ENCODE measurements at regions not wholly inside any gene's neighbourhood (a gene's known extent, or its start where the extent isn't known, plus 50 kb on each side); places are given as distances from the start of the nearest gene placed in this dataset.

GRCh38 chr5:153885141-153885540 lies 153.6 kb downstream of the FAM114A2 start:
- TF ChIP-seq EZH2phosphoT487 (IDR thresholded peaks at IDR 0.05; ENCODE audit: low read length) (no peak), EZH2 (optimal IDR thresholded peaks at IDR 0.05; ENCODE audit: low read depth, low read length) (no peak), CTCF (IDR thresholded peaks at IDR 0.05; ENCODE audit: low read length) (no peak)
- H3K79me2 ChIP-seq (ENCODE audit: low read length) = no peaks in the 10 kb centered on the region
- no peak overlapping the region for H3K4me2 ChIP-seq (ENCODE audit: low read depth, low read length)
- H3K4me1 ChIP-seq (ENCODE audit: low read length) = no peaks in the 10 kb centered on the region
- no peak overlapping the region for H3K9ac ChIP-seq (ENCODE audit: low read length)
- H3K4me3 ChIP-seq (ENCODE audit: low read length) = no peak overlapping the region
- H3K9me3 ChIP-seq (replicated peaks; ENCODE audit: insufficient read depth, low read length) = no peaks in the 10 kb centered on the region
- no peak overlapping the region for H2AFZ ChIP-seq (ENCODE audit: low read length)
- H4K20me1 ChIP-seq (ENCODE audit: insufficient read depth, low read length) = no peaks in the 10 kb centered on the region
- no peak for DNase-seq
- H3K36me3 ChIP-seq (replicated peaks; ENCODE audit: insufficient read depth, low read length) = no peaks in the 10 kb centered on the region
- no peaks in the 10 kb centered on the region for H3K9me2 ChIP-seq (replicated peaks; ENCODE audit: insufficient read depth, low read length)
- H3F3A ChIP-seq (ENCODE audit: insufficient read depth, low read length) = no peaks in the 10 kb centered on the region
- no peaks in the 10 kb centered on the region for H3K27me3 ChIP-seq (replicated peaks; ENCODE audit: insufficient read depth, low read length)
- no peak overlapping the region for H3K27ac ChIP-seq (ENCODE audit: low read length)

- Histone ChIP-seq H3K27ac (ENCODE audit: low read length) (no peak overlapping the region), H3K79me2 (ENCODE audit: low read length) (no peaks in the 10 kb centered on the region), H3K4me2 (ENCODE audit: low read depth, low read length) (no peak overlapping the region), H4K20me1 (ENCODE audit: insufficient read depth, low read length) (no peaks in the 10 kb centered on the region), H3K9me2 (replicated peaks; ENCODE audit: insufficient read depth, low read length) (no peaks in the 10 kb centered on the region), H3K4me3 (ENCODE audit: low read length) (no peak overlapping the region), H3K27me3 (replicated peaks; ENCODE audit: insufficient read depth, low read length) (no peaks in the 10 kb centered on the region), H2AFZ (ENCODE audit: low read length) (no peak overlapping the region), H3K9ac (ENCODE audit: low read length) (no peak overlapping the region), H3K36me3 (replicated peaks; ENCODE audit: insufficient read depth, low read length) (no peaks in the 10 kb centered on the region), H3K9me3 (replicated peaks; ENCODE audit: insufficient read depth, low read length) (no peaks in the 10 kb centered on the region), H3K4me1 (ENCODE audit: low read length) (no peaks in the 10 kb centered on the region), H3F3A (ENCODE audit: insufficient read depth, low read length) (no peaks in the 10 kb centered on the region)
- no peak for DNase-seq
- TF ChIP-seq EZH2 (optimal IDR thresholded peaks at IDR 0.05; ENCODE audit: low read depth, low read length) (no peak), CTCF (IDR thresholded peaks at IDR 0.05; ENCODE audit: low read length) (no peak), EZH2phosphoT487 (IDR thresholded peaks at IDR 0.05; ENCODE audit: low read length) (no peak)
These were observed 154.1 kb downstream of the FAM114A2 start for GRCh38 chr5:153884612-153884957.

- Histone ChIP-seq H3K9ac (ENCODE audit: low read length) (no peak overlapping the region), H3K4me2 (ENCODE audit: low read depth, low read length) (no peak overlapping the region), H3K9me3 (replicated peaks; ENCODE audit: insufficient read depth, low read length) (no peaks in the 10 kb centered on the region), H2AFZ (ENCODE audit: low read length) (no peak overlapping the region), H4K20me1 (ENCODE audit: insufficient read depth, low read length) (no peaks in the 10 kb centered on the region), H3K9me2 (replicated peaks; ENCODE audit: insufficient read depth, low read length) (no peaks in the 10 kb centered on the region), H3K27me3 (replicated peaks; ENCODE audit: insufficient read depth, low read length) (no peaks in the 10 kb centered on the region), H3K36me3 (replicated peaks; ENCODE audit: insufficient read depth, low read length) (no peaks in the 10 kb centered on the region), H3K4me3 (ENCODE audit: low read length) (no peak overlapping the region), H3K79me2 (ENCODE audit: low read length) (no peaks in the 10 kb centered on the region), H3K27ac (ENCODE audit: low read length) (no peak overlapping the region), H3F3A (ENCODE audit: insufficient read depth, low read length) (no peaks in the 10 kb centered on the region), H3K4me1 (ENCODE audit: low read length) (no peaks in the 10 kb centered on the region)
- TF ChIP-seq CTCF (IDR thresholded peaks at IDR 0.05; ENCODE audit: low read length) (no peak), EZH2phosphoT487 (IDR thresholded peaks at IDR 0.05; ENCODE audit: low read length) (no peak), EZH2 (optimal IDR thresholded peaks at IDR 0.05; ENCODE audit: low read depth, low read length) (no peak)
- DNase-seq = no peak
These were observed 154.7 kb downstream of the FAM114A2 start for GRCh38 chr5:153883854-153884611.
